GM18951 (cell line): ENCODE measurements at regions not wholly inside any gene's neighbourhood (a gene's known extent, or its start where the extent isn't known, plus 50 kb on each side); places are given as distances from the start of the nearest gene placed in this dataset.

ENCODE experiments used
- POLR2A ChIP-seq: IDR thresholded peaks from 4 replicates; pipeline ENCODE4 v1.6.1; 2011; ENCODE audit warnings: mild to moderate bottlenecking; ENCODE audit not compliant: insufficient read length, insufficient read depth; ENCODE audit errors: extremely low read depth
- in situ Hi-C: fragments of 300-500 bp; cut with MboI; formaldehyde crosslinking; loops from one replicate; pipeline ENCODE4 v1.12.0; 2022; ENCODE audit warnings: low sequenced_read_pairs, mixed read lengths, inconsistent platforms; ENCODE audit not compliant: unreplicated experiment

- no peak for TF ChIP-seq POLR2A
- in situ Hi-C loops: no loop called here
Observed at GRCh38 chr3:106552351-106553043, 683.7 kb upstream of the CBLB start.

- no peak for TF ChIP-seq POLR2A
- in situ Hi-C loops: no loop called here
Observed at GRCh38 chr3:106560451-106560966, 691.7 kb upstream of the CBLB start.

- in situ Hi-C loops: no loop called here
- TF ChIP-seq POLR2A: no peak
Observed at GRCh38 chr3:106566277-106566676, 697.5 kb upstream of the CBLB start.

- in situ Hi-C loops: no loop called here
- TF ChIP-seq POLR2A: no peak
Observed at GRCh38 chr3:106570426-106570825, 701.6 kb upstream of the CBLB start.

GRCh38 chr3:106573605-106574004 is 704.8 kb upstream of the CBLB start:
- no peak for TF ChIP-seq POLR2A
- in situ Hi-C loops: no loop called here

- in situ Hi-C loops: no loop called here
- TF ChIP-seq POLR2A: no peak
Observed at GRCh38 chr3:106575029-106575428, 706.2 kb upstream of the CBLB start.

- TF ChIP-seq POLR2A: no peak
- in situ Hi-C loops: no loop called here
Observed at GRCh38 chr3:106577241-106577640, 708.4 kb upstream of the CBLB start.

GRCh38 chr3:106578911-106579310 is 710.1 kb upstream of the CBLB start:
- no peak for TF ChIP-seq POLR2A

GRCh38 chr3:106582151-106582550 is 713.3 kb upstream of the CBLB start:
- in situ Hi-C loops: no loop called here
- TF ChIP-seq POLR2A: no peak

More at GRCh38 chr3:106578911-106579310, 710.1 kb upstream of the CBLB start:
- in situ Hi-C loops: no loop called here

GRCh38 chr3:106587551-106587950 is 718.7 kb upstream of the CBLB start:
- in situ Hi-C loops: no loop called here
- TF ChIP-seq POLR2A: no peak

- in situ Hi-C loops: no loop called here
- no peak for TF ChIP-seq POLR2A
Observed at GRCh38 chr3:106588739-106589138, 719.9 kb upstream of the CBLB start.

- in situ Hi-C loops: no loop called here
- no peak for TF ChIP-seq POLR2A
Observed at GRCh38 chr3:106589311-106589942, 720.6 kb upstream of the CBLB start.

- no peak for TF ChIP-seq POLR2A
- in situ Hi-C loops: no loop called here
Observed at GRCh38 chr3:106590216-106590615, 721.4 kb upstream of the CBLB start.

GRCh38 chr3:106593381-106593780 is 724.6 kb upstream of the CBLB start:
- TF ChIP-seq POLR2A: no peak
- in situ Hi-C loops: no loop called here

GRCh38 chr3:106609666-106610301 is 741.0 kb upstream of the CBLB start:
- in situ Hi-C loops: loop anchor here (25.0 kb wide), 2 partner anchors 922 to 1047 kb away; no protein-coding TSS in a partner anchor

More at GRCh38 chr3:106609666-106610301, 741.0 kb upstream of the CBLB start:
- TF ChIP-seq POLR2A: no peak
